A673 (cell line): ENCODE measurements at regions not wholly inside any gene's neighbourhood (a gene's known extent, or its start where the extent isn't known, plus 50 kb on each side); places are given as distances from the start of the nearest gene placed in this dataset.

Experiments
- CTCF ChIP-seq: fragments of 300-800, 200-600 bp; sonication (generic); conservative IDR thresholded peaks from 2 replicates; pipeline ENCODE4 v1.5.1; 2017; ENCODE audit warnings: low read depth, mild to moderate bottlenecking, antibody characterized with exemption, low read length, moderate library complexity, mixed read lengths
- EZH2 ChIP-seq: fragments of 200-600 bp; sonication (generic); IDR thresholded peaks from 2 replicates; pipeline ENCODE4 v1.6.1; 2017; ENCODE audit warnings: borderline replicate concordance, low read depth, mild to moderate bottlenecking, mixed read lengths, antibody characterized with exemption, low read length; ENCODE audit not compliant: poor library complexity, severe bottlenecking

- no peak for TF ChIP-seq CTCF
- TF ChIP-seq EZH2, result no peak
These were observed 556.0 kb downstream of the CDH8 start for GRCh38 chr16:61480250-61480649.
